ENCODE measurements at regions not wholly inside any gene's neighbourhood (a gene's known extent, or its start where the extent isn't known, plus 50 kb on each side); places are given as distances from the start of the nearest gene placed in this dataset.
A peak's percentile ranks its signal among the peaks of the same experiment; 100 is the strongest.
"Not testable (repeated sequence)": the region's sequence is repeated elsewhere in the genome, so short reads cannot be mapped to it uniquely, and the experiment has no call there.

DNA sequence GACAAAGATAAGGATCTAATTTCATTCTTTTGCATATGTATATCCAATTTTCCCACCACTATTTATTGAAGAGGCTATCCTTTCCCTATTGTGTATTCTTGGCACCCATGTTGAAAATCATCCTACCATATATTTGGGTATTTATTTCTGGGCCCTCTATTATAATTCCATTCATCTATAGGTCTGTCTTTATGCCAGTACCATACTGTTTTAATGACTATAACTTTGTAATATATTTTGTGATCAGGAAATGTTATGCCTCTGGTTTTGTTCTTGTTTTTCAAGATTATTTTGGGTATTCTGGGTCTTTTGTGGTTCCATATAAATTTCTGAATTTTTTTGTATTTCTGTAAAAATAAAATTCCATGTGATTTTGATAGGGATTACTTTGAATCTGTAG lies 347.6 kb upstream of the SULF2 start:
- no peaks in the 10 kb centered on the region for H3K27me3 ChIP-seq
- DNase-seq (ENCODE audit: extremely low spot score): no peak
- H3K4me1 ChIP-seq: peaks cover 0 to 30% (median 23%) of the 10 kb centered on the region in 4 donors
- no peak overlapping the region for H3K27ac ChIP-seq (replicated peaks in 1 of 4)
- no peaks in the 10 kb centered on the region for H3K36me3 ChIP-seq
- intact Hi-C loops (cut with DNase I): loop anchor here (10.0 kb wide), 1 partner anchor 62 kb away; no protein-coding TSS in a partner anchor
- TF ChIP-seq POLR2AphosphoS5 (IDR thresholded peaks at IDR 0.05): no peak
- no peak for TF ChIP-seq CTCF (IDR thresholded peaks at IDR 0.05)
- TF ChIP-seq POLR2A (IDR thresholded peaks at IDR 0.05; ENCODE audit: low read depth): no peak
- no peak overlapping the region for H3K4me3 ChIP-seq
- H3K9me3 ChIP-seq: no peaks in the 10 kb centered on the region

GRCh38 chr20:48131581-48131980 lies 346.3 kb upstream of the SULF2 start:
- no peaks in the 10 kb centered on the region for H3K36me3 ChIP-seq
- no peak overlapping the region for H3K4me3 ChIP-seq
- peaks cover 0 to 40% (median 30%) of the 10 kb centered on the region in 4 donors for H3K4me1 ChIP-seq
- no peak for TF ChIP-seq CTCF (IDR thresholded peaks at IDR 0.05)
- no peak for TF ChIP-seq POLR2AphosphoS5 (IDR thresholded peaks at IDR 0.05)
- TF ChIP-seq POLR2A (IDR thresholded peaks at IDR 0.05; ENCODE audit: low read depth): no peak
- TF ChIP-seq EP300 (IDR thresholded peaks at IDR 0.05): no peak
- intact Hi-C loops (cut with DNase I): loop anchor here (10.0 kb wide), 1 partner anchor 63 kb away; no protein-coding TSS in a partner anchor
- DNase-seq (ENCODE audit: extremely low spot score): no peak
- H3K27ac ChIP-seq (replicated peaks in 1 of 4): no peak overlapping the region
- no peaks in the 10 kb centered on the region for H3K27me3 ChIP-seq
- 15% methylated on average over 3 of the region's 3 CpGs for WGBS
- no peaks in the 10 kb centered on the region for H3K9me3 ChIP-seq

DNA sequence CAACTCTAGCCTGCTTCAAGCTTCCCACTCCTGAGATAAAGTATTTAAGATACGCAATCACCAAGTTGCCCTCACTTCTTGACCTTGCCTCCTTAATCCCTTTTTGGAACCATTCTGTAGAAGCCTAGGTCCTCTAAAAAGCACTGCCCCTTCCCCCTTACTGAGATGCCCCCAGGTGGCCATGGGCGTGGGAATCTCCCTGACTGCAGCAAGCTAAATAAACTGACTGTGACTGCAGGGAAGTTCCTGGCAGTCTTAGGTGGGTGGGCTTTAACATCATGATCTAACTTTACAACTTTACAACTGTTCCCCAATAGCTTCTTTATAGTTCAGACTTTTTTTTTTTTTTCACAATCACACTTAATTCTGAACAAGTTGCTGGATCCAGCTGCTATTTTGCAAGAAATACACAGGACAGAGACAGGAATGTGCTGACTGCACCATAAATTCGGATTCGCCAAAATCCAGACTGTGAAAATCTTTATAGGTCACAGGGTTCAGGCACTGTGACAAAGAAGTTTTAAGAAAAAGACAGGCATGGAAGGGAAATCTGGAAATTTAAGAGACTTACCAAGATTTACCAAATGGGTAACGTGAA lies 344.2 kb upstream of the SULF2 start:
- intact Hi-C loops (cut with DNase I): no loop called here
- no peaks in the 10 kb centered on the region for H3K27me3 ChIP-seq
- no peak overlapping the region for H3K4me3 ChIP-seq
- DNase-seq (ENCODE audit: extremely low spot score): no peak
- H3K9me3 ChIP-seq: no peaks in the 10 kb centered on the region
- no peak for TF ChIP-seq EP300 (IDR thresholded peaks at IDR 0.05)
- no peak for TF ChIP-seq POLR2A (IDR thresholded peaks at IDR 0.05; ENCODE audit: low read depth)
- TF ChIP-seq CTCF (IDR thresholded peaks at IDR 0.05): no peak
- no peak for TF ChIP-seq POLR2AphosphoS5 (IDR thresholded peaks at IDR 0.05)
- H3K36me3 ChIP-seq: no peaks in the 10 kb centered on the region
- H3K27ac ChIP-seq (replicated peaks in 1 of 4): no peak overlapping the region
- H3K4me1 ChIP-seq: peaks cover 0 to 40% (median 32%) of the 10 kb centered on the region in 4 donors
- WGBS: 60% methylated on average over 5 of the region's 5 CpGs

DNA sequence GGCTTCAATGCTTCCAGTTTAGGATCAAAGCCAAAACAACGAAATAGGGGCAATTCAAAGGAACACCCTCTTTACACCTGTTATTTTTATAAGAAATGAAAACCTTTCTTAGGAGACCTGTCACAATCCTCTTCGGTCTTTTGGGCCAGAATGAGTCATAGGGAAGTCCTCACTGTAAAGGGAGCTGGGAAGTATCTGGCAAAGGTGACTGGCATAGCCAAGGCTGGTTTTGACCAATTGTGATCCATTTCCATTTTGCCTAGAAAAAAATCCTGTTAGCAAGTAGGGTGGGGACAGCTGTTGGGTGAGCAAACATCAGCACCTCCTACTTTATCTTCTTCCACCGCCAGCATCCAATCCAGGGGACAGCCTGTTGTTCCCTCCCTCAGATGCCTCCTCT lies 343.2 kb upstream of the SULF2 start:
- no peak for DNase-seq (ENCODE audit: extremely low spot score)
- 73% methylated on average over 3 of the region's 3 CpGs for WGBS
- no peak overlapping the region for H3K4me3 ChIP-seq
- H3K27me3 ChIP-seq: no peaks in the 10 kb centered on the region
- H3K9me3 ChIP-seq: no peaks in the 10 kb centered on the region
- H3K36me3 ChIP-seq: no peaks in the 10 kb centered on the region
- intact Hi-C loops (cut with DNase I): no loop called here
- peak overlapping the region in 2 of 4 donors; percentile 2 to 42 for H3K27ac ChIP-seq (replicated peaks in 1 of 4)
- peaks cover 0 to 40% (median 32%) of the 10 kb centered on the region in 4 donors for H3K4me1 ChIP-seq
- TF ChIP-seq EP300 (IDR thresholded peaks at IDR 0.05): no peak

GRCh38 chr20:48127964-48128363 lies 342.7 kb upstream of the SULF2 start:
- H3K4me3 ChIP-seq; H3K27me3 ChIP-seq; H3K9me3 ChIP-seq; intact Hi-C loops (cut with DNase I); DNase-seq (ENCODE audit: extremely low spot score); H3K36me3 ChIP-seq: not testable (repeated sequence)
- H3K27ac ChIP-seq (replicated peaks in 1 of 4): peak overlapping the region in 2 of 4 donors; percentile 2 to 42
- WGBS: 46% methylated on average over 9 of the region's 10 CpGs
- peaks cover 0 to 40% (median 32%) of the 10 kb centered on the region in 4 donors for H3K4me1 ChIP-seq
- peak in 1 of 2 donors; percentile 47 for TF ChIP-seq POLR2AphosphoS5 (IDR thresholded peaks at IDR 0.05)

DNA sequence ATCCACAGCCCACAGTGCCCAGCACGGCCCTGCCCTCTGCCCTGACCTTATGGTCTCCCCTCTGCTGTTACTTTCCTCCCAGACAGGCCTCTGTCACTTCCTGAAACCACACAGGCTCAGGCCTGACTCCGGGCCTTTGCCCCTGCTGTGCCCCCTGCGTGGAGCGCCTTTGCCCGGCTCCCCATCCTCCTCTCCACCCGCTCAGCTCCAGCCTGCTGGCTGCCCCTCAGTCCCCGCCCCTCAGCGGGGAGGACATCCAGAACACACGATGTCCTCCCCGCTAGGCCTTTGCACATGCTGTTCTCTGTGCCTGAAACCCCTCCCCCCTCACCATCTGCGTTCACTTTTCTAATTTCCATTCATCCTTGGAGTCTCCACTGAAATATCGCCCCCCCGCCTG lies 341.9 kb upstream of the SULF2 start:
- H3K4me3 ChIP-seq; intact Hi-C loops (cut with DNase I); H3K27ac ChIP-seq (replicated peaks in 1 of 4); H3K9me3 ChIP-seq; H3K27me3 ChIP-seq; H3K36me3 ChIP-seq; DNase-seq (ENCODE audit: extremely low spot score): not testable (repeated sequence)
- WGBS: 90% methylated on average over 12 of the region's 13 CpGs
- peaks cover 0 to 40% (median 32%) of the 10 kb centered on the region in 4 donors for H3K4me1 ChIP-seq
